HG03066 (cell line): ENCODE measurements at regions not wholly inside any gene's neighbourhood (a gene's known extent, or its start where the extent isn't known, plus 50 kb on each side); places are given as distances from the start of the nearest gene placed in this dataset.

Experiments used
- ATAC-seq: cut with Tn5 transposase; IDR thresholded peaks from one replicate; pipeline ENCODE4 v1.9.1; 2021; ENCODE audit warnings: low read depth; ENCODE audit not compliant: unreplicated experiment

DNA sequence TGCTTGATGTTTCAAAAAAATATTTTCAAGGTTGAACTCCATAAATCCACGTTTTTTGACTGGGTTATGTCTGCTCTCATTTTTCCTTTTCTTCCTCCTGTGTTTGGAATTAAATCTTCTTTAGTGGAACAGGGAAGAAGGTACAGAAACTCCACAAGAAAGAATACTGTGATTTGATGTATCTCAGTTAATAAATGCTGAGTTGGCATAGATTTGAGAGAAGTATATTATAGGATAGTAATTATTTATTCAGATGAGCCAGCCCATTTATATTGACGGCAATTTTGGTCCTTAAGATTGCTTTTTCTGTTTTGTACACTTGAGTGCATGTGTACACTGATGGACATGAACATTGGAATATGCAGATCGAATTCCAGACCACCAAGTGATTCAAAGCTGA lies 481.4 kb downstream of the PSAT1 start:
- ATAC-seq: no peak

DNA sequence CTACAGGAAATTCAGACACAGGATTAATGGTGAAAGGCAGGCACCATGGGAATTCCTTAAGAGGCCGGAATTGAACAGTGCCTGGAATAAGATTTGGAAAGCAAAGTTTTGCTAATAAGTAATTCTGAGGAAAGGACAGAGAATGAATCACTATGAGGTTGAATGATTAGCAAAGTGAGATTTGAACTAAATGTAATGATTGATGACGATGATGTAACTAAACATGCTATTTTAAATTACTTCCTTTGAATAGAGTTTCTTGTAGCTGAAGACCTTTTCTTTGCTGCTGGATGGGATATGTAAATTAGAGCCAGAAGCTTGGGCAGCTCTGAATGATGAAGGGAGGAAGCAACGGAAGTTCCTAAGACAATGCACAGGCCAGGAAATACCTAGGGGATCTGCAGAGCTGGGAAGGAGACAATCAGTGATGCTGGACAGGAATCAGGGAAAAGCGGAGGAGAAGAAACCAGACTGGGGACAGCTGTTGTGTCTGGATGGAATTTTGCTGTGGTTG lies 482.0 kb downstream of the PSAT1 start:
- ATAC-seq: no peak

DNA sequence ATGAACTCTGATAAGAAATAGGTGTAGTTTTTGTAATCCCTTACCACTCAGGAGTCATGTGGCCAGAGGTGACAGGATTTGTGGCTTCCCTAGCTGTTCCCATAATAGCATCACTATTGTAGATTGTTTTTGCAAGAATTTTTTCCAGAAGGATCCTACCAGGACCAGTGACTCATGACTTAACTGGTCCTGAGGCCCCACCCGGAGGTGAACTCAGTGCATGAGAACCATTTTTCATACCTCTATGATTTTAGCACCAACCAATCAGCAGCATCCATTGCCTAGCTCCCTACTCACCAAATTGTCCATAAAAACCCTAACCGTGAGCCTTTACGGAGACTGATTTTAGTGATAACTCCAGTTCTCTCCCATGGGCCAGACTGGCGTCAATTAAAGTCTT lies 484.8 kb downstream of the PSAT1 start:
- no peak for ATAC-seq

DNA sequence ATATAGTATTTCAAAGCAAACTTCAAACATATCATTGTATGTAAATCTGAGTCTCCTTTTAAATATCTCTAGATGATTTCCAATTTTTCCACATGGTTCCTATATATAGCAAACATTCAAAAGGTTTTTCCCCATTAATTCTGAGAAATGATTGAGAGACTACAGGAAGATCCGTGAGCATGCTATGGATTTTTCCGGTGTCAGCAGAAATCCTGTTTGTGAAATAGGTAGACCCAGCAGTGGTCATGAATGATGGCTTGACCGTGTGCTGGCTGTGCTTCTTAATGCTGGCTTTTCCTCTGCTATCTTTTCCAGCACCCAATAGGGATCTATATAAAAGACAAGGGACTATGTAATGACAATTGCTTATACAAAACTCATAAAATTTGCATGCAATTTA lies 485.3 kb downstream of the PSAT1 start:
- no peak for ATAC-seq

DNA sequence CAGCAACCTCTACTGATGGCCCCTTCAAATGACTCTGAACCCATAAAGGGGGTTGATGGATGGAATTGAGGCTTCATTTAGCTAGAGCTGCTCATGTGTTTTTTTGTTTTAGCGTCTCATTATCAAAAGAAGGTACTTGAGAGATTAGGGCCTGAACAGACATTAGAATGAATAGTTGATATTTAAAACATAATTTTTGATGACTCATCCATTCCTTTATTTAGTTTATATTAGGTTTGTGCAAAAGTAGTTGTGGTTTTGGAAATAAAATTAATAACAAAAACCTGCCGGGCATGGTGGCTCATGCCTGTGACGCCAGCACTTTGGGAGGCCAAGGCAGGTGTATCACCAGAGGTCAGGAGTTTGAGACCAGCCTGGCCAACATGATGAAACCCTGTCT lies 485.9 kb downstream of the PSAT1 start:
- no peak for ATAC-seq

DNA sequence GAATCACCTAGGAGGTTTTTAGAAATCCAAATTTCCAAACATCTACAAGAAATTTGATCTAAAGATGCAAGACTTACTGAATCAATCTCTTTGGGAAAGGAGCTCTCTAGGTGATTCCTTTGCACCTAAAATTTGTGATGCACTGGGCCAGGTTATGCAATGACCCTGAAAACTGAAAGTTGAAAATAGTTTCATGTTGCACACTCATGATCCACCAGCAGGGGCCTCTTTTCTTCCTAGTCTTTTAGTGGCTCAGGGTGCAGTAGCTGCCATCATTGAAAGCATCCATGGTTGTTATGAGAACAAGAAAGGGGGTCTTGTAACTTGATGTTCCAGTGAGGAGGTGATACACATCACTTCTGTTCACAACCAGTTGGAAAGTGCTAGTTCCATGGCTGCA lies 486.8 kb downstream of the PSAT1 start:
- ATAC-seq: no peak

DNA sequence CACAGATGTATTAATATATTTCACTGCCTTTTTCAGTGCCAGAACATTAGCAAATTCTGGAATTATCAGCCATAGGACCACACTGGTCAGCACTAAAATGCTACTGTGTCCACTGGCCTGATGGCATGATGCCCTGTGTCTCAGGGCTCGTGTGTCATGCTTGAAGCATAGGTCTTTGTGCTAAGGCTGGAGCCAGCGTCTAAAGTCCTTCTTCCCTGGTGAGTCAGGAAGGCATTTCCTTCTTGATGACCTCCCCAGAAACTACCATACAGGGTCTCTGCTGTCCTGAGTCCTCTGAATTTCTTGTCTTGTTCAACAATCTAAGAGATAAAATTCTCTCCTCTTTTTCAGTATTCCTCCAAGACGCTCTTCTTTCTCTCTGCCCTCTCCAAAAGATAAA lies 489.9 kb downstream of the PSAT1 start:
- no peak for ATAC-seq

DNA sequence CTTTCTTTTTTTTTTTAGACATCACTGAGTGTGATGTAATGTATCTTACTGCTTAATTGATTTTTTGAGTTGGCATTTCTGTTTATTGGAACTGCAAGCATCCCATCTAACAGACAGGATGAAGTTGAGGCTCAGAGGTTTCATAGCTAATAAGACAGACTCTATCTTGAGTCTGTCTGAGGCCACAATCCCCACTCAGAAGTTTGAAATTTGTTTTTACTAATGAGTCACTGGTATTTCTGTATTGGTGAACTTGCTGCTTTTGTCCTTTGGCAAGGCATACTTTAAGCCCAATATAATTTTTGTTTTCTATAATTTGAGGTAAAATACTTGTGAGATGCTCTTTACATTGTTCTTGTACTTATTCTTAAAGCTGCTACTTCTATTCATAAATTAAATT lies 491.2 kb downstream of the PSAT1 start:
- ATAC-seq: no peak

DNA sequence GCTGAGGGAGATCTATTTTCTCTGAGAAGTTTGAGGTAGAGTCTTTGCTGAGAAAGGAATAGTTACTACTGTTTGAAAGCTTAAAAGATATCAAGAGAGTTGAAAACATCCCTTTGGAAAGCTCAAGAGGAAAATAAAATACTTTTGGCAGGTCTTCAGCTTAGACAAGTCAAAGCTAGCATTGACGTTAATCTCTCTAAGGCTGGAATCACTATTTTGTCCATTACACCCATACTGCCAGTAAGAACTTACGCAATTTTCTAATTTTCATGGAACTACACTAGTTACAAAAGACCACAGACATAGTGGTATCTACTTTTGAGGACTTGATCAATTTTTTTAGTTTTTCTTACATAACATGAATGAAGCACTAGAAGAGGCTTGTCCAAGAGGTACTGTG lies 494.9 kb downstream of the PSAT1 start:
- ATAC-seq: no peak

DNA sequence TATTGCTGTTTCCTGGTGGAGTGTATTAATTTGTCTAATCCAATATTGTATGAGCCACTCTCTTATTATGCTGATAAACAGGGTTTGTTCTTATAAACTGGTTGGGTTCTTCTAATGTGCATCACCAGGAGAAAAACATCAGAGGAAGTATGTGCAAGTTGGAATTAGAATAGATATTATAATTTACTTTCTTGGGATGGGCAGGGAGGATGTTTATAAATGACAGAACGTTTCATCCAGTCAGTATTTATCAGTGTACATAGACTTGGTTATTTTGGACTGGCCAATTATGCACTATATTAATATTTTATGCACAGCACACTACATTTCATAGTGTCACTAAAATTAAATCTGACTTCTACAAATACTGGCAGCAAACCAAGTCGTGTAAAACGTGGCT lies 495.8 kb downstream of the PSAT1 start:
- no peak for ATAC-seq

DNA sequence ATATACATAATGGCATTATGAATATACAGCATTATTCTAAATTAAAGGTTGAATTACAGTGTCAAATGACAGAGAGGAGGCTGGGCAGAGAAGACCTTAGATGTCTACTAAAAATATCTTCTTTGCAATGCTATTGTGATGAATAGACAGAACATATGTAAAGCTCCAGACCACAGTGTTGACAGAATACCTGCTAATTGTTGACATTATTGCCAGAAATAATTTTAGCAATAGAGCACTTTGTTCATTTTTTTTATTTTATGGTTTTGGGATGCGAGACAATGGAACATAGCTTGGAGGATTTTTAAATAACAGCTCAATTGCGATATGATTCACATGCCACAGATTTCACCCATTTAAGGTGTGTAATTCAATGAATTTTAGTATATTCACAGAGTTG lies 508.8 kb downstream of the PSAT1 start:
- no peak for ATAC-seq

DNA sequence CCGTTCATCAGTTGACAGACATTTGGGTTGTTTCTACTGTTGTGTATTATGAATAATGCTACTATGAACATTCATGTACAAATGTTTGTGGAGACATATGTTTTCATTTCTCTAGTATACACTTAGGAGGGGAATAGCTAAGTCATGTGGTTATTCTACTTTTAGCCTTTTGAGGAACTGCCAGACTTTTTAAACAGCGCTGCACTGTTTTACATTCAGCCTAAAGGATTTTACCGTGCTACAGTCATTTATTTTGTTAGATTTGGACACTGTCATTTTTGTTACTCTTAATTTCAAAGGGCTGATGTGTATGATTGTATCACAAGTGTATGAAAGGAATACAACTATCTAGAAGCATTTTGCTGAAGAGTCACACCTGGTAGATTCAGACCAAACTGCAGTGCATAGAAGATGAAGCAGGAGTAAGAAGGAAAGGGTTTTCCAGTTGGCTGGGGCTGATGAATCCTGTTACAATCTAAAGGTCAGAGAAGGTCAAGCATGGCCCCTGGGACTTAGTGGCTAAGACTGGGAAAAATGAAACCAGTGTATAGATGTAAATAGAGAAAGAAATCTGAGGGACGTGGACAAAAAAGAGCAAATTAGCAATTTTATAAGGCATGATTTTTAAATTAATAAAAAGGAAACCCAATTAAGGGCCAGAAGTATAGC lies 509.7 kb downstream of the PSAT1 start:
- ATAC-seq: no peak

DNA sequence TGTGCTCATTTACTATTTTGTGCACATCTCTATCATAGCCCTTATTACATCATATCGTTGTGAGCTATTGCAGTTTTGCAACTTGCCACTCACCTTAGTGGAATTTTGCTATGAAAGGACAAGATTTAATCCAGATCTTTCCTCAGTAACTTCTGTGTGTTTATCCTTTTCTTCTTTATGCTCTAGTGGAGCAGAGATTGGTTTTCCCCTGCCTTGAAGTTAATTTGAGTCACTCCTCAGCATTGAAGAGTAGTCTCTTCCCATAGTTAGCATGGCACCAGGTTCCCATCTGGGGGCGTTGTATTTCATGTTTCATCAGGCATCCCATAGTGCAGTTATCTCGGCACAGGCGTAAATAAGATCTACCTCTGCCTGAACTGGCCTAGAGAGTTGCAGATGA lies 510.4 kb downstream of the PSAT1 start:
- no peak for ATAC-seq

DNA sequence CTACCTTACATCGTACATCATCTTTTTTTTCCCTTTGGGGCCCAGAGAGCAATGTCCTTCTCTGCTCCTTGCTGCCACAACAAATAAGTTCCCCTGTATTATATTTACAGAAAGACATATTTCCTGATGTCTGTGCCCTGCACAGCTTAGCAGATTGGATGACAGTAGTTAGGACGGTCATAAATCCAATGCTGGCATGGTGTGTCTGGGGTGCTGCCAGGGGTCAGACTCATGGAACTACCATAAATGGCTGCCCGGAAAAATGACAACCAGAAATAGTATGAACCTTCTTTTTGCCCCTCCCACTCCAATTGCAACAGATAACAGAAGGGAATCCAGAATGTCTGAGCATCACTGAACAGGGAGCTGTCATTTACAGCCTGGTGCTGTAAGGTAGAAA lies 511.1 kb downstream of the PSAT1 start:
- ATAC-seq: no peak

DNA sequence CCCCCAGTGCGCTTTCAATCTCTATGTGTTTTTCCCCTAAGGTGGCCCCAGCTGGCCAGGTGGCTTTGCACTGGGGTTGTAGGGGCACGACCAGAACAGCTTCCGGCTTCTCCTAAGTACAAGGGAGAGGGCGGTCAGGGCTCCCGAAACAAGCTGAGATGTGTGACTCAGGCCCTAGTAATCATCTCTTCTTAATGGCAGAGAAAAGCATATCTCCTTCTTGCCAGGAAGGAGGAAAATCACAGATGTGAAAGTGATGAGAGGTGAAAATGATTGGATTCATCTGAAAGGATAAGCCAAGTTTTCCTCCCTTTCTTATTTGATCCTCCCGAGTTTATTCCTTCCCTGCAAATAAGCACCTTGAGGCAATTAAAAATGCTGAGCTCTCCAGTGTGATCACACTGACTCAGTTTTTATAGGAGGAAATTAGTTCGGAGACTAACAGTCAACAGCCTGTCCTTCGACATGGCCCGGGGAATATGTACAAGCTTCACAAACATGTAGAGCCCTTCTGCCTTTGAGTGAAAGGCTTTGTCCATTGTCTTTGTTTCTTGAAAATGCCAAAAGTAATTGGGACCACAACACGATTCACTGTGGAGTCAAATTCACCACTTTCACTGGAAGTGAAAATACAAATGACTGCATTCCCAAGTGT lies 514.8 kb downstream of the PSAT1 start:
- no peak for ATAC-seq

DNA sequence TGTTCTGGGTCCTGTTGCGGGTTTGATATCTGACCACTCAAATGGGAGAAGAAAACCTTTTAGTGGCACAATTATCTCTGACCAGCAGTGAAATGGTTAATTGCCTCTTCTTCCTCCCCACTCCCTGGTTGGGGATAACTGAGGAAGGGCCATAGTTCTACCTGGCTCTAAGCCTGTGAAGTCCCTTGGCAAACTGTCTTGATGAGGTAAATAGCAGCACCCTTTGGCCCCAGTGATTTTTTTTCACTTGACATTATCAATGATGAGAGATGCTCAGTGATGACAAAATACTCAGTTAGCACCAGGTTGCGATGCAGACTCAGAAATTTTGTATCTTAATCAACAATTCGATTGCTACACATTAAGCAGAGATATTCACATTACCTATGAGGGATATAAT lies 515.7 kb downstream of the PSAT1 start:
- no peak for ATAC-seq

DNA sequence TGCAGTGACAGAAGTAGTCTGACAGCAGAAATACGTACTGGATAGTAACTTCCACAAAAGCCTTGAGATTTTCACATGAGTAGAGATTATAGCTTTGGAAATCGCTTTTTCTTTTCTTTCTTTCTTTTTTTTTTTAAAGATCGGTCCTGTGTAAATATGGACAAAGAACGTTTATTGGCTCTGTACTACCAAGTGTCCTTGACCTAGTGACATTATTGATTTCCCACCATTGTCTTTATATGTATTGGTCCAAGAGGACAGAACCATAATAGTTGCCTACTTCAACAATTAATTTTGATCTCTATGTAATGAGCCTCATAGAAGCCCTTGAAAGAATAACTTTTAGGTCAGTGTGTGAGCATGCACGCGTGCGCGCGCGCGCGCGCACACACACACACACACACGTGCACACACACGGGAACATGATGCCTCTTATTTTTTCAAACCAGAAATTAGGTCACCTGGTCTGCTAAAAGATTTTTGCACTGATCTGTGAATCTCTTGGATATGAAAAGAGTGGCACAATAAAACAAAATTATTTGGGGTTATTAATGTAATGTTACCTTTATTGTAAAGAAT lies 516.8 kb downstream of the PSAT1 start:
- ATAC-seq: no peak

DNA sequence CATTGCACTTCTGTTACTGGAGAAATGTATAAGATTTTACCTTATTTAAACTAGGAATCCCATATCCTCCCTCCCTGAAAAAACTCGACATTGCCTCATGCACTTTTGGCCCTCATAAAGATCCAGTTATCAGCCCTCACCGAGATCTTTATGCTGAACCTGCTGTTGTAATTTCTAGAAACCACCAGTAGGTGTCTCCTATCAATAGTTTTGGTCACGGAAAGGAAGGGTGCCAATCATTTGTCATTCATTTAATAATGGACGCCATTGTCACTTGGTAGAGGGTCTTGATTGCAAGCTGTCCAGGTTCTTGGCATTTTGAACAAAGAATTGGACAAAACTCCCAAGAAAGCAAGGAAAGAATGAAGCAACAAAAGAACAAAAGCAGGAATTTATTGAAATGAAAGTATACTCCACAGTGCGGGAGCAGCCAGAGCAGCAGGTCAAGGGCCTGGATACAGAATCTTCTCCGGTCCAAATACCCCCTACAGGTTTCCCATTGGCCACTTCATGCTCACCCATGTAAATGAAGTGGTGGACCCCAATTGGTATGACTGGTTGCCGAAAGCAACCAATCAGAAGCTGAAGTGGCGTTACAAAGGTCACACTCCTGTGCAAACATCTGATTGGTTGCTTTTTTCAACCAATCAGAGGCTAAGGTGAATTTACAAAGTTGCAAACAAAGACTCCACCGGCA lies 524.3 kb downstream of the PSAT1 start:
- ATAC-seq: peak; percentile 84

DNA sequence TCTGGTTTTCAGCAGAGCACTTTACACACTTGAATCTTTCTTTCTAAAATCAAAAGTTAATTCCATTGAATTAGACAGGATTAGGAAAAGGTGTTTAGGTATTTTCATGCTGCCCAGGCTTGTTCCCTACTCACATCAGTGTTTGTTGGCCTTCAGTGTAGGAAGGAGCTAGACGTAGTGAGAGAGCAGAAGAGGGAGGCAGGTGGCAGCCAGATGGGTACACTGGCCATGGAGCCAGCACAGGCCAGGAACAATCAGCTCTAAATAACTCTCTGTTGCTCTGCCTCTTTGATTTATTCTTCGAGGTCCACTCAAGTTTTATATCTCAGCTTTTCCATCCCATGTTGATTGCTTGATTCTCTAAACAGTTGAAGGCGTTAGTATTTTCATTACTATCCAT lies 529.6 kb downstream of the PSAT1 start:
- ATAC-seq: no peak

DNA sequence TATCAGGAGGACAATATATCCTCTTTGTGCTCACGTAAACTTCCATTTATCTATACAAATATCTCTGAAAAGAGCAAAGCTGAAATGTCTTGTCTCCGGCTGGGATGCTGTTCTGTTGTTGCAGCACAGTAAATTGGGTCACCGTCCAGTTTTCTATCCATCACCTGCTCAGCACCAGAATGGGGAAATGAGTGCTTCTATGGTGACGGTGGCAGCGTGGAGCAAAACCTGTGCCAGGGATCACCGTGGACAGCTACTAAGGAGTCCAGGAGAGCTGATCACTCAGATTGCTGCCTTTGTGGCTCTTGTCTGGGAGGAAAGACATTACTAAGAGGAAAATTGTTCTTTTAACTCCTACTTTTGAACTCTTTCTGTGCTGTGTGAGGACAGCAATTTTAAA lies 531.6 kb downstream of the PSAT1 start:
- ATAC-seq: no peak

DNA sequence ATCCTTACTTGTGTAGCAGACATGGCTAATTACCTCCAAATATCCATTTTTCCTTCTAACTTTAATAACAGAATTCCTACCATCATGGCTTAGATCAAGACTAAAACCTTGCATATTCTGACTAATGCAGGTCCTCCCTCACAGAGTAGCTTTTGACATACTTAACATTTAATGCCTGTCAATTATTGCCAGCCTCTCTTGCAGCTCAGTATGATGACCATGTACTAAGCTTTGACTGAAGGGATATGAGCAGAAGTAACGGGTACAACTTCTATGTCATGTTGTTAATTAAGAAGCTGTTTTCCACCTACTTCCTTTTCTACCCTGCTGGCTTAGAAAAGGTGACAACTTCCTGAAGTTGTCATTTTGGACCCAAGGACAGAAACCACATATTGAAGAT lies 533.4 kb downstream of the PSAT1 start:
- no peak for ATAC-seq

DNA sequence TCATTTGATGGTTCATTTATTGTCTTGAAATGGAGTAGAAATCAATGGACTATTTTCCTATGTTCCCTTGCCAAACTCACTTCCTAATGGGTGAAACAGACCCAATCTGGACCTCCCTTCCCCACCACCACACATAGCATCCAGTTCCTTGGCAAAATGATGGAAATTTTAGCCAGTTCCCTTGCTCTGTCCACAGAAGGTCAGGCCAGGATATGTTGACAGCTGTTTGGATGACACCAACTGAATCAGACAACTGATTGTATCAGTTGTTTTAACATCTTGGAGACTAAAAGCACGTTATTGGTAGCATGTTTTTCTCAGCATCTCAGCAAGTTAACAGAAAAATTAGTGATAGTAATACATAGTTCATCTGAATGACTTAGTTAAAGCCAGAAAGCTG lies 534.8 kb downstream of the PSAT1 start:
- ATAC-seq: no peak
